ENCODE measurements at regions not wholly inside any gene's neighbourhood (a gene's known extent, or its start where the extent isn't known, plus 50 kb on each side); places are given as distances from the start of the nearest gene placed in this dataset.

DNA sequence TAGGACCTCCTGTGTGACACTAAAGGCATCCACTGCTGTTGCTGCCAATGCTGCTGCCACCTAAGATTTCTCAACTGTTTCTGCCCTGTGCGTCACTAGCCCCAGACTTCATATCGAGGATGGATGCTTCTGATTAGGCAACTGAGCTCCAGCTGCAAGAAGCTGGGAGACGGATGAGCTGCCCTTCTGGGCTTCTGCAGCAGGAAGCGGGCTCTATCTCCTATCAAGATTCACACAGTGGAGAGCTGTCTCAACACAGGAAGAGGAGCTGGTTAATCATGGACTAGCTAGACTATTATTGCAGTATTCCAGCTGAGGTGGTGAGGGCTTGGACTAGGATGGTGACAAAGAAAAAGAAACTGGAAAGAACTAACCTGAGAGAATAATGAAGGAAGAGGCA is 59.2 kb upstream of the PELI2 start:
- TF ChIP-seq, protein P1, sequence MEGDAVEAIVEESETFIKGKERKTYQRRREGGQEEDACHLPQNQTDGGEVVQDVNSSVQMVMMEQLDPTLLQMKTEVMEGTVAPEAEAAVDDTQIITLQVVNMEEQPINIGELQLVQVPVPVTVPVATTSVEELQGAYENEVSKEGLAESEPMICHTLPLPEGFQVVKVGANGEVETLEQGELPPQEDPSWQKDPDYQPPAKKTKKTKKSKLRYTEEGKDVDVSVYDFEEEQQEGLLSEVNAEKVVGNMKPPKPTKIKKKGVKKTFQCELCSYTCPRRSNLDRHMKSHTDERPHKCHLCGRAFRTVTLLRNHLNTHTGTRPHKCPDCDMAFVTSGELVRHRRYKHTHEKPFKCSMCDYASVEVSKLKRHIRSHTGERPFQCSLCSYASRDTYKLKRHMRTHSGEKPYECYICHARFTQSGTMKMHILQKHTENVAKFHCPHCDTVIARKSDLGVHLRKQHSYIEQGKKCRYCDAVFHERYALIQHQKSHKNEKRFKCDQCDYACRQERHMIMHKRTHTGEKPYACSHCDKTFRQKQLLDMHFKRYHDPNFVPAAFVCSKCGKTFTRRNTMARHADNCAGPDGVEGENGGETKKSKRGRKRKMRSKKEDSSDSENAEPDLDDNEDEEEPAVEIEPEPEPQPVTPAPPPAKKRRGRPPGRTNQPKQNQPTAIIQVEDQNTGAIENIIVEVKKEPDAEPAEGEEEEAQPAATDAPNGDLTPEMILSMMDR (IDR thresholded peaks at IDR 0.05; ENCODE audit: insufficient read depth, low read depth, low read length): no peak
- TF ChIP-seq EZH2 (IDR thresholded peaks at IDR 0.05; ENCODE audit: insufficient read depth, low read length): no peak
